GM12873 (cell line): ENCODE measurements at regions not wholly inside any gene's neighbourhood (a gene's known extent, or its start where the extent isn't known, plus 50 kb on each side); places are given as distances from the start of the nearest gene placed in this dataset.

ENCODE experiments used
- CTCF ChIP-seq: IDR thresholded peaks from 2 replicates; pipeline ENCODE4 v1.5.1; 2012; ENCODE audit warnings: low read depth, mild to moderate bottlenecking, moderate library complexity, low read length, control low read depth; ENCODE audit not compliant: insufficient read depth; ENCODE audit errors: missing control alignments

- no peak for TF ChIP-seq CTCF
Observed at GRCh38 chr9:24488896-24489295, 56.8 kb downstream of the IZUMO3 start.

GRCh38 chr9:24487946-24488345 lies 57.8 kb downstream of the IZUMO3 start:
- TF ChIP-seq CTCF = no peak

- no peak for TF ChIP-seq CTCF
Observed at GRCh38 chr9:24487250-24487861, 58.3 kb downstream of the IZUMO3 start.

GRCh38 chr9:24479361-24480059 lies 66.2 kb downstream of the IZUMO3 start:
- no peak for TF ChIP-seq CTCF

- TF ChIP-seq CTCF = no peak
Observed at GRCh38 chr9:24464319-24464951, 81.3 kb downstream of the IZUMO3 start.

- TF ChIP-seq CTCF = no peak
Observed at GRCh38 chr9:24462951-24463350, 82.7 kb downstream of the IZUMO3 start.

GRCh38 chr9:24460781-24461180 lies 84.9 kb downstream of the IZUMO3 start:
- TF ChIP-seq CTCF = no peak
